Liver (tissue), 8 donors: ENCODE measurements at regions not wholly inside any gene's neighbourhood (a gene's known extent, or its start where the extent isn't known, plus 50 kb on each side); places are given as distances from the start of the nearest gene placed in this dataset.

ENCODE experiments used
- DNase-seq: peaks from one replicate; pipeline ENCODE4 v3.0.0-alpha.2; 2017; ENCODE audit warnings: low spot score
- H3K27ac ChIP-seq, 2 donors: one replicate each; pipeline ENCODE4 v1.7.0; 2013; ENCODE audit warnings: inconsistent platforms in 2 of 2, low read length in 2 of 2, control low read depth in 1 of 2, low read depth in 1 of 2, mild to moderate bottlenecking in 1 of 2
- H3K27me3 ChIP-seq, 4 donors: one replicate each; pipeline versions ENCODE4 v1.6.1 to v1.7.0; 2013; ENCODE audit warnings: low read length in 3 of 4, inconsistent platforms in 1 of 4, mild to moderate bottlenecking in 1 of 4, moderate library complexity in 1 of 4; ENCODE audit not compliant: control insufficient read depth in 4 of 4, insufficient read depth in 4 of 4
- H3K36me3 ChIP-seq, 4 donors: one replicate each; pipeline versions ENCODE4 v1.6.1 to v1.7.0; 2013; ENCODE audit warnings: low read length in 3 of 4, mild to moderate bottlenecking in 3 of 4, low read depth in 1 of 4, moderate library complexity in 1 of 4; ENCODE audit not compliant: control insufficient read depth in 4 of 4, insufficient read depth in 3 of 4
- H3K4me1 ChIP-seq, 4 donors: one replicate each; pipeline versions ENCODE4 v1.6.1 to v1.7.0; 2013; ENCODE audit warnings: low read length in 3 of 4, mild to moderate bottlenecking in 3 of 4, moderate library complexity in 1 of 4; ENCODE audit not compliant: control insufficient read depth in 4 of 4, insufficient read depth in 4 of 4
- H3K4me3 ChIP-seq, 3 donors: one replicate each; pipeline versions ENCODE4 v1.6.1 to v1.7.0; 2013; ENCODE audit warnings: low read length in 3 of 3, control low read depth in 1 of 3, low read depth in 1 of 3, mild to moderate bottlenecking in 1 of 3
- H3K9ac ChIP-seq, 2 donors: one replicate each; pipeline ENCODE4 v1.7.0; 2013; ENCODE audit warnings: low read length in 2 of 2, mild to moderate bottlenecking in 2 of 2, moderate library complexity in 2 of 2, control low read depth in 1 of 2, low read depth in 1 of 2
- H3K9me3 ChIP-seq, 4 donors: one replicate each; pipeline versions ENCODE4 v1.6.1 to v1.7.0; 2013; ENCODE audit warnings: low read length in 3 of 4; ENCODE audit not compliant: control insufficient read depth in 4 of 4
- ATF3 ChIP-seq: IDR thresholded peaks from 2 replicates; pipeline ENCODE4 v1.6.1; 2016; ENCODE audit warnings: antibody characterized with exemption
- CTCF ChIP-seq: fragments of 150-350 bp; IDR thresholded peaks from 2 replicates; pipeline ENCODE4 v1.5.1; 2017; ENCODE audit warnings: improper control_type of control experiment, low read depth, low read length; ENCODE audit not compliant: missing input control
- FOXA1 ChIP-seq: IDR thresholded peaks from 2 replicates; pipeline ENCODE4 v1.6.1; 2016; ENCODE audit warnings: antibody characterized with exemption
- FOXA2 ChIP-seq: IDR thresholded peaks from 2 replicates; pipeline ENCODE4 v1.6.1; 2016; ENCODE audit warnings: antibody characterized with exemption
- GABPA ChIP-seq, 2 donors: IDR thresholded peaks in 1 of 2; conservative IDR thresholded peaks in 1 of 2; 2 replicates each; pipeline ENCODE4 v1.6.1; 2016; ENCODE audit warnings: antibody characterized with exemption in 2 of 2, mild to moderate bottlenecking in 1 of 2, moderate library complexity in 1 of 2
- HNF4A ChIP-seq, 2 donors: conservative IDR thresholded peaks; 2 replicates each; pipeline ENCODE4 v1.6.1; 2016; ENCODE audit warnings: antibody characterized with exemption in 2 of 2, mild to moderate bottlenecking in 2 of 2
- HNF4G ChIP-seq: IDR thresholded peaks from 2 replicates; pipeline ENCODE4 v1.6.1; 2016; ENCODE audit warnings: antibody characterized with exemption
- JUND ChIP-seq, 2 donors: IDR thresholded peaks; 2 replicates each; pipeline ENCODE4 v1.6.1; 2016; ENCODE audit warnings: antibody characterized with exemption in 2 of 2
- MAX ChIP-seq: IDR thresholded peaks from 2 replicates; pipeline ENCODE4 v1.6.1; 2016; ENCODE audit warnings: antibody characterized with exemption
- NR2F2 ChIP-seq: IDR thresholded peaks from 2 replicates; pipeline ENCODE4 v1.6.1; 2016; ENCODE audit warnings: antibody characterized with exemption
- RAD21 ChIP-seq, 2 donors: IDR thresholded peaks; 2 replicates each; pipeline ENCODE4 v1.6.1; 2016; ENCODE audit warnings: antibody characterized with exemption in 2 of 2, mild to moderate bottlenecking in 2 of 2
- REST ChIP-seq: IDR thresholded peaks from 2 replicates; pipeline ENCODE4 v1.6.1; 2016; ENCODE audit warnings: antibody characterized with exemption, mild to moderate bottlenecking
- RXRA ChIP-seq, 2 donors: IDR thresholded peaks; 2 replicates each; pipeline ENCODE4 v1.6.1; 2017 to 2018; ENCODE audit warnings: antibody characterized with exemption in 2 of 2, mild to moderate bottlenecking in 1 of 2
- SP1 ChIP-seq: IDR thresholded peaks from 2 replicates; pipeline ENCODE4 v1.6.1; 2018; ENCODE audit warnings: antibody characterized with exemption, mild to moderate bottlenecking
- TAF1 ChIP-seq: conservative IDR thresholded peaks from 2 replicates; pipeline ENCODE4 v1.6.1; 2016; ENCODE audit warnings: antibody characterized with exemption, mild to moderate bottlenecking
- YY1 ChIP-seq: IDR thresholded peaks from 2 replicates; pipeline ENCODE4 v1.6.1; 2016; ENCODE audit warnings: antibody characterized with exemption, mild to moderate bottlenecking
- ZBTB33 ChIP-seq: IDR thresholded peaks from 2 replicates; pipeline ENCODE4 v1.6.1; 2016; ENCODE audit warnings: antibody characterized with exemption
- WGBS: extraction: QIAGEN DNeasy Blood & Tissue Kit; methylation state at CpG from one replicate; pipeline ENCODE4 v1.1.7; 2013; 5-methylcytosine and 5-hydroxymethylcytosine counted together
- donor health status: healthy.
- donor health status: healthy.
- donor health status: healthy.
- donor health status: healthy.
- donor health status: healthy.

- Histone ChIP-seq H3K27ac (no peak overlapping the region), H3K9me3 (no peaks in the 10 kb centered on the region), H3K9ac (no peak overlapping the region), H3K4me1 (no peaks in the 10 kb centered on the region), H3K27me3 (peaks cover 0 to 4% (median 0%) of the 10 kb centered on the region in 4 donors), H3K36me3 (no peaks in the 10 kb centered on the region), H3K4me3 (no peak overlapping the region)
- TF ChIP-seq HNF4G (no peak), CTCF (no peak), ATF3 (no peak), TAF1 (no peak), YY1 (no peak)
- WGBS = 54% methylated on average over 5 of the region's 5 CpGs
- no peak for DNase-seq
Observed at GRCh38 chr6:4397307-4397706, 261.9 kb upstream of the ECI2 start.

- Histone ChIP-seq H3K27ac (no peak overlapping the region), H3K36me3 (no peaks in the 10 kb centered on the region), H3K4me1 (no peaks in the 10 kb centered on the region), H3K27me3 (peaks cover 0 to 4% (median 0%) of the 10 kb centered on the region in 4 donors), H3K9me3 (no peaks in the 10 kb centered on the region), H3K4me3 (no peak overlapping the region), H3K9ac (no peak overlapping the region)
- no peak for TF ChIP-seq RXRA (IDR thresholded peaks at IDR 0.05)
- no peak for DNase-seq
- 73% methylated on average over 2 of the region's 2 CpGs for WGBS
Observed at GRCh38 chr6:4396044-4396443, 260.7 kb upstream of the ECI2 start.

GRCh38 chr6:4395386-4395785 is 260.0 kb upstream of the ECI2 start:
- DNase-seq = no peak
- H3K9ac ChIP-seq = no peak overlapping the region
- no peaks in the 10 kb centered on the region for H3K36me3 ChIP-seq
- peaks cover 0 to 4% (median 0%) of the 10 kb centered on the region in 4 donors for H3K27me3 ChIP-seq
- H3K9me3 ChIP-seq = no peaks in the 10 kb centered on the region
- H3K4me3 ChIP-seq = no peak overlapping the region
- no peak overlapping the region for H3K27ac ChIP-seq
- no peaks in the 10 kb centered on the region for H3K4me1 ChIP-seq
- 83% methylated on average over 1 of the region's 1 CpG for WGBS
- TF ChIP-seq YY1 (no peak), SP1 (no peak), ATF3 (no peak), HNF4A (conservative IDR thresholded peaks at IDR 0.05) (no peak), MAX (no peak), GABPA (IDR thresholded peaks at IDR 0.05 in 1 of 2, conservative IDR thresholded peaks at IDR 0.05 in 1 of 2) (no peak), CTCF (no peak), JUND (IDR thresholded peaks at IDR 0.05) (no peak), RAD21 (IDR thresholded peaks at IDR 0.05) (no peak), REST (no peak), FOXA1 (no peak), ZBTB33 (no peak), FOXA2 (no peak), TAF1 (no peak), HNF4G (no peak), NR2F2 (no peak)
